Skin epidermis (tissue), 12 donors: ENCODE measurements at regions not wholly inside any gene's neighbourhood (a gene's known extent, or its start where the extent isn't known, plus 50 kb on each side); places are given as distances from the start of the nearest gene placed in this dataset.
"Not testable (repeated sequence)": the region's sequence is repeated elsewhere in the genome, so short reads cannot be mapped to it uniquely, and the experiment has no call there.

Experiments used
- H3K27ac ChIP-seq, 21 experiments: fragments of 200-600 bp; sonication (generic) in 11 of 21; one replicate each; pipeline ENCODE4 v1.5.0; 2020; ENCODE audit warnings: mild to moderate bottlenecking in 3 of 21, inconsistent platforms in 2 of 21, moderate library complexity in 2 of 21
- H3K4me3 ChIP-seq, 7 experiments: fragments of 200-600 bp; sonication (generic) in 2 of 7; one replicate each; pipeline ENCODE4 v1.5.0; 2020; ENCODE audit warnings: inconsistent platforms in 2 of 7, mild to moderate bottlenecking in 2 of 7, moderate library complexity in 1 of 7

- H3K27ac ChIP-seq, H3K4me3 ChIP-seq: not testable (repeated sequence)
Measured at GRCh38 chr11:67781506-67781905, 107.1 kb upstream of the ALDH3B2 start.

GRCh38 chr11:67780056-67780455 lies 105.6 kb upstream of the ALDH3B2 start:
- H3K4me3 ChIP-seq, result no peak overlapping the region
- H3K27ac ChIP-seq, result no peak overlapping the region

- H3K4me3 ChIP-seq, H3K27ac ChIP-seq: not testable (repeated sequence)
Measured at GRCh38 chr11:67779189-67779875, 104.9 kb upstream of the ALDH3B2 start.

- no peak overlapping the region for H3K27ac ChIP-seq
- no peak overlapping the region for H3K4me3 ChIP-seq
Measured at GRCh38 chr11:67776852-67777520, 102.6 kb upstream of the ALDH3B2 start.

GRCh38 chr11:67774175-67774574 lies 99.8 kb upstream of the ALDH3B2 start:
- not testable (repeated sequence) for H3K27ac ChIP-seq

GRCh38 chr11:67768001-67768730 lies 93.7 kb upstream of the ALDH3B2 start:
- not testable (repeated sequence) for H3K4me3 ChIP-seq, H3K27ac ChIP-seq

More at GRCh38 chr11:67774175-67774574, 99.8 kb upstream of the ALDH3B2 start:
- not testable (repeated sequence) for H3K4me3 ChIP-seq

- H3K27ac ChIP-seq, H3K4me3 ChIP-seq: not testable (repeated sequence)
Measured at GRCh38 chr11:67761211-67761610, 86.8 kb upstream of the ALDH3B2 start.

GRCh38 chr11:67759321-67759720 lies 84.9 kb upstream of the ALDH3B2 start:
- not testable (repeated sequence) for H3K4me3 ChIP-seq, H3K27ac ChIP-seq

- H3K27ac ChIP-seq, H3K4me3 ChIP-seq: not testable (repeated sequence)
Measured at GRCh38 chr11:67758467-67758866, 84.0 kb upstream of the ALDH3B2 start.

- H3K4me3 ChIP-seq, H3K27ac ChIP-seq: not testable (repeated sequence)
Measured at GRCh38 chr11:67758009-67758408, 83.6 kb upstream of the ALDH3B2 start.

GRCh38 chr11:67753820-67754219 lies 79.4 kb upstream of the ALDH3B2 start:
- not testable (repeated sequence) for H3K27ac ChIP-seq

GRCh38 chr11:67745181-67745726 lies 70.8 kb upstream of the ALDH3B2 start:
- Histone ChIP-seq H3K27ac (no peak overlapping the region), H3K4me3 (no peak overlapping the region)

More at GRCh38 chr11:67753820-67754219, 79.4 kb upstream of the ALDH3B2 start:
- not testable (repeated sequence) for H3K4me3 ChIP-seq

- H3K4me3 ChIP-seq, H3K27ac ChIP-seq: not testable (repeated sequence)
Measured at GRCh38 chr11:67744231-67744630, 69.8 kb upstream of the ALDH3B2 start.

GRCh38 chr11:67738231-67738630 lies 63.8 kb upstream of the ALDH3B2 start:
- not testable (repeated sequence) for H3K27ac ChIP-seq, H3K4me3 ChIP-seq

GRCh38 chr11:67737562-67738080 lies 63.2 kb upstream of the ALDH3B2 start:
- not testable (repeated sequence) for H3K27ac ChIP-seq, H3K4me3 ChIP-seq

- H3K4me3 ChIP-seq, result peak overlapping the region in 2 of 7 experiments; percentile 7 to 31
- H3K27ac ChIP-seq, result no peak overlapping the region
Measured at GRCh38 chr11:67732045-67732787, 57.8 kb upstream of the ALDH3B2 start.

GRCh38 chr11:67731583-67731982 lies 57.2 kb upstream of the ALDH3B2 start:
- Histone ChIP-seq H3K4me3 (peak overlapping the region in 2 of 7 experiments; percentile 7 to 31), H3K27ac (no peak overlapping the region)

GRCh38 chr11:67728163-67728571 lies 53.7 kb upstream of the ALDH3B2 start:
- H3K27ac ChIP-seq, H3K4me3 ChIP-seq: not testable (repeated sequence)
